Neuronal stem cell (in vitro differentiated cells): ENCODE measurements at regions not wholly inside any gene's neighbourhood (a gene's known extent, or its start where the extent isn't known, plus 50 kb on each side); places are given as distances from the start of the nearest gene placed in this dataset.

Experiments
- DNase-seq: peaks from one replicate; pipeline ENCODE4 v3.0.0-alpha.2; 2013; ENCODE audit warnings: low spot score
- H2AFZ ChIP-seq: one replicate; pipeline ENCODE4 v1.6.1; 2013; ENCODE audit warnings: mild to moderate bottlenecking, low read length, inconsistent platforms
- H2AK5ac ChIP-seq: 2 replicates; pipeline ENCODE4 v1.6.1; 2013; ENCODE audit warnings: low read depth, mild to moderate bottlenecking, inconsistent platforms, low read length, moderate library complexity, mixed read lengths
- H2BK120ac ChIP-seq: 2 replicates; pipeline ENCODE4 v1.6.1; 2013; ENCODE audit warnings: low read depth, mild to moderate bottlenecking, inconsistent platforms, low read length, moderate library complexity, mixed read lengths
- H2BK12ac ChIP-seq: one replicate; pipeline ENCODE4 v1.6.1; 2013; ENCODE audit warnings: low read length, inconsistent platforms
- H2BK15ac ChIP-seq: 2 replicates; pipeline ENCODE4 v1.6.1; 2013; ENCODE audit warnings: mild to moderate bottlenecking, low read length, inconsistent platforms, mixed read lengths
- H2BK5ac ChIP-seq: one replicate; pipeline ENCODE4 v1.6.1; 2013; ENCODE audit warnings: inconsistent platforms, mild to moderate bottlenecking, low read length, moderate library complexity
- H3K14ac ChIP-seq: one replicate; pipeline ENCODE4 v1.6.1; 2013; ENCODE audit warnings: low read length, inconsistent platforms
- H3K18ac ChIP-seq: 2 replicates; pipeline ENCODE4 v1.6.1; 2013; ENCODE audit warnings: low read length, inconsistent platforms
- H3K23ac ChIP-seq: 2 replicates; pipeline ENCODE4 v1.6.1; 2013; ENCODE audit warnings: low read depth, mild to moderate bottlenecking, mixed read lengths, low read length, inconsistent platforms; ENCODE audit not compliant: poor library complexity
- H3K27ac ChIP-seq: replicated peaks from 3 replicates; pipeline ENCODE4 v1.5.1; 2013; ENCODE audit warnings: low read length, inconsistent platforms
- H3K27me3 ChIP-seq, 3 experiments: 2 replicates each; pipeline ENCODE4 v1.6.1; 2013; ENCODE audit warnings: low read length in 3 of 3, mild to moderate bottlenecking in 2 of 3, inconsistent platforms in 1 of 3, low read depth in 1 of 3, mixed read lengths in 1 of 3, moderate library complexity in 1 of 3; ENCODE audit not compliant: control insufficient read depth in 3 of 3, insufficient read depth in 3 of 3
- H3K36me3 ChIP-seq, 2 donors: replicated peaks in 1 of 2; 2 replicates each; pipeline ENCODE4 v1.6.1; 2013; ENCODE audit warnings: low read length in 2 of 2; ENCODE audit not compliant: control insufficient read depth in 2 of 2, insufficient read depth in 2 of 2
- H3K4ac ChIP-seq: 2 replicates; pipeline ENCODE4 v1.6.1; 2013; ENCODE audit warnings: inconsistent platforms, mild to moderate bottlenecking, low read length, moderate library complexity
- H3K4me1 ChIP-seq, 2 donors: 1 replicate in 1 of 2; 2 replicates in 1 of 2; pipeline ENCODE4 v1.6.1; 2013; ENCODE audit warnings: low read length in 2 of 2, low read depth in 1 of 2; ENCODE audit not compliant: control insufficient read depth in 2 of 2, insufficient read depth in 1 of 2
- H3K4me2 ChIP-seq: one replicate; pipeline ENCODE4 v1.6.1; 2013; ENCODE audit warnings: mild to moderate bottlenecking, low read length, inconsistent platforms; ENCODE audit not compliant: insufficient read depth, poor library complexity, severe bottlenecking
- H3K4me3 ChIP-seq, 2 donors: 2 replicates each; pipeline ENCODE4 v1.5.1; 2013; ENCODE audit warnings: low read length in 2 of 2, mild to moderate bottlenecking in 2 of 2, inconsistent platforms in 1 of 2, moderate library complexity in 1 of 2
- H3K79me1 ChIP-seq: one replicate; pipeline ENCODE4 v1.6.1; 2013; ENCODE audit warnings: low read depth, mild to moderate bottlenecking, inconsistent platforms, low read length, moderate library complexity
- H3K9ac ChIP-seq: one replicate; pipeline ENCODE4 v1.6.1; 2013; ENCODE audit warnings: mild to moderate bottlenecking, low read depth, low read length, inconsistent platforms; ENCODE audit not compliant: poor library complexity
- H3K9me3 ChIP-seq, 2 donors: replicated peaks in 1 of 2; 2 replicates each; pipeline versions ENCODE3 to v1.6.1; 2013; ENCODE audit warnings: low read length in 2 of 2, mild to moderate bottlenecking in 2 of 2, inconsistent platforms in 1 of 2, low read depth in 1 of 2, mixed read lengths in 1 of 2, moderate library complexity in 1 of 2; ENCODE audit not compliant: control insufficient read depth in 2 of 2, insufficient read depth in 1 of 2
- H4K8ac ChIP-seq: one replicate; pipeline ENCODE4 v1.6.1; 2013; ENCODE audit warnings: low read depth, mild to moderate bottlenecking, inconsistent platforms, low read length, moderate library complexity
- H4K91ac ChIP-seq: one replicate; pipeline ENCODE4 v1.6.1; 2013; ENCODE audit warnings: low read length, low read depth, mild to moderate bottlenecking, inconsistent platforms; ENCODE audit not compliant: poor library complexity
- WGBS, 2 donors: extraction: QIAGEN DNeasy Blood & Tissue Kit; methylation state at CpG; one replicate each; pipeline ENCODE4 v1.1.7; 2013; ENCODE audit warnings: missing lambda C conversion rate in 2 of 2, mixed read lengths in 1 of 2; ENCODE audit not compliant: insufficient read length in 2 of 2, insufficient replicate concordance in 1 of 2; ENCODE audit errors: extremely low coverage in 2 of 2; 5-methylcytosine and 5-hydroxymethylcytosine counted together

GRCh38 chr3:135440233-135440632 is 525.3 kb upstream of the PPP2R3A start:
- no peak overlapping the region for H3K27ac ChIP-seq
- H3K36me3 ChIP-seq: no peaks in the 10 kb centered on the region
- H3K18ac ChIP-seq: no peak overlapping the region
- no peak overlapping the region for H2AK5ac ChIP-seq
- no peak overlapping the region for H2BK120ac ChIP-seq
- H2AFZ ChIP-seq: no peak overlapping the region
- no peak for DNase-seq
- peaks cover 0 to 1% of the 10 kb centered on the region in 2 donors for H3K4me1 ChIP-seq
- no peak overlapping the region for H2BK5ac ChIP-seq
- H2BK12ac ChIP-seq: no peak overlapping the region
- no peak overlapping the region for H3K23ac ChIP-seq
- no peak overlapping the region for H2BK15ac ChIP-seq
- H3K4ac ChIP-seq: no peak overlapping the region
- H4K8ac ChIP-seq: no peak overlapping the region
- no peak overlapping the region for H3K14ac ChIP-seq
- H3K4me3 ChIP-seq: no peak overlapping the region
- no peak overlapping the region for H3K4me2 ChIP-seq
- H3K79me1 ChIP-seq: no peaks in the 10 kb centered on the region
- H3K9me3 ChIP-seq: no peaks in the 10 kb centered on the region
- no peaks in the 10 kb centered on the region for H3K27me3 ChIP-seq
- no peak overlapping the region for H3K9ac ChIP-seq
- H4K91ac ChIP-seq: no peak overlapping the region

DNA sequence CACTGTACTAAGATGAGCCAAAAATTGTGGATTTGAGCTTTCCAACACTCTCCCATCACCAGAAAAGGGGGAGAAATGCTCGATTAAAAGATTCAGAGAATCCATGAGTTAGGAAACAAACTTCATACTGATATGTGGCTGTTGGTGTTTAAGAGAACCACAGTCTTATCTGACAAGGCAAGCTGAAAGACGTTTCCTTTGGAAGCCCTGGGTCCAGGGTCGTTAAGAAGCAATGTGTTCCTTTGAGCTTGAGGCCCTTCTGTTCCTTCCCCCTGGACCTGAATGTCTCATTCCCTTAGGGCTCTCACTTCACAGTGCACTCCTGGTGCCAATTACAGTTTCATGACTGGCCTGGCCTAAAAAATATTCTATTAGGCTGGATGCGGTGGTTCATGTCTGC is 524.8 kb upstream of the PPP2R3A start:
- Histone ChIP-seq H4K8ac (no peak overlapping the region), H2BK15ac (no peak overlapping the region), H2BK120ac (no peak overlapping the region), H3K18ac (no peak overlapping the region), H3K4me2 (no peak overlapping the region), H3K79me1 (no peaks in the 10 kb centered on the region), H2AFZ (no peak overlapping the region), H3K4me1 (peaks cover 0 to 1% of the 10 kb centered on the region in 2 donors), H4K91ac (no peak overlapping the region), H3K27ac (no peak overlapping the region), H3K9ac (no peak overlapping the region), H3K14ac (no peak overlapping the region), H3K36me3 (no peaks in the 10 kb centered on the region), H2BK5ac (no peak overlapping the region), H2AK5ac (no peak overlapping the region), H3K4ac (no peak overlapping the region), H3K23ac (no peak overlapping the region), H2BK12ac (no peak overlapping the region), H3K4me3 (no peak overlapping the region), H3K9me3 (no peaks in the 10 kb centered on the region), H3K27me3 (no peaks in the 10 kb centered on the region)
- no CpG with 5 or more reads among the region's 4 CpGs for WGBS, 2 donors
- DNase-seq: no peak

GRCh38 chr3:135444058-135444457 is 521.5 kb upstream of the PPP2R3A start:
- H2BK15ac ChIP-seq: no peak overlapping the region
- no peak overlapping the region for H2BK5ac ChIP-seq
- no peak overlapping the region for H3K9ac ChIP-seq
- no peak overlapping the region for H4K8ac ChIP-seq
- no peak overlapping the region for H2BK120ac ChIP-seq
- no peak overlapping the region for H2AK5ac ChIP-seq
- no peak overlapping the region for H3K4ac ChIP-seq
- H3K9me3 ChIP-seq: no peaks in the 10 kb centered on the region
- H3K23ac ChIP-seq: no peak overlapping the region
- H3K79me1 ChIP-seq: no peaks in the 10 kb centered on the region
- H3K27me3 ChIP-seq: no peaks in the 10 kb centered on the region
- H4K91ac ChIP-seq: no peak overlapping the region
- peaks cover 0 to 1% of the 10 kb centered on the region in 2 donors for H3K4me1 ChIP-seq
- no peak overlapping the region for H3K14ac ChIP-seq
- no peak for DNase-seq
- no peak overlapping the region for H3K27ac ChIP-seq
- no peaks in the 10 kb centered on the region for H3K36me3 ChIP-seq
- no peak overlapping the region for H3K18ac ChIP-seq
- no CpG with 5 or more reads among the region's 5 CpGs for WGBS, 2 donors
- no peak overlapping the region for H3K4me3 ChIP-seq
- no peak overlapping the region for H2AFZ ChIP-seq
- no peak overlapping the region for H3K4me2 ChIP-seq
- no peak overlapping the region for H2BK12ac ChIP-seq

GRCh38 chr3:135447483-135447882 is 518.0 kb upstream of the PPP2R3A start:
- no peaks in the 10 kb centered on the region for H3K27me3 ChIP-seq
- H3K79me1 ChIP-seq: no peaks in the 10 kb centered on the region
- H2BK5ac ChIP-seq: no peak overlapping the region
- peak overlapping the region; percentile 62 for H3K18ac ChIP-seq
- no peaks in the 10 kb centered on the region for H3K4me1 ChIP-seq
- no peak overlapping the region for H2BK12ac ChIP-seq
- H4K8ac ChIP-seq: no peak overlapping the region
- no peak overlapping the region for H3K4me2 ChIP-seq
- H2AFZ ChIP-seq: no peak overlapping the region
- H4K91ac ChIP-seq: no peak overlapping the region
- no peak overlapping the region for H2BK15ac ChIP-seq
- no peak for DNase-seq
- no peak overlapping the region for H3K23ac ChIP-seq
- no peak overlapping the region for H3K4ac ChIP-seq
- no peaks in the 10 kb centered on the region for H3K36me3 ChIP-seq
- no peak overlapping the region for H2BK120ac ChIP-seq
- H3K4me3 ChIP-seq: no peak overlapping the region
- no CpG with 5 or more reads among the region's 3 CpGs for WGBS, 2 donors
- H3K9ac ChIP-seq: no peak overlapping the region
- H2AK5ac ChIP-seq: no peak overlapping the region
- no peak overlapping the region for H3K14ac ChIP-seq
- no peaks in the 10 kb centered on the region for H3K9me3 ChIP-seq
- H3K27ac ChIP-seq: no peak overlapping the region
